ENCODE measurements at regions not wholly inside any gene's neighbourhood (a gene's known extent, or its start where the extent isn't known, plus 50 kb on each side); places are given as distances from the start of the nearest gene placed in this dataset.
"Not testable (repeated sequence)": the region's sequence is repeated elsewhere in the genome, so short reads cannot be mapped to it uniquely, and the experiment has no call there.

DNA sequence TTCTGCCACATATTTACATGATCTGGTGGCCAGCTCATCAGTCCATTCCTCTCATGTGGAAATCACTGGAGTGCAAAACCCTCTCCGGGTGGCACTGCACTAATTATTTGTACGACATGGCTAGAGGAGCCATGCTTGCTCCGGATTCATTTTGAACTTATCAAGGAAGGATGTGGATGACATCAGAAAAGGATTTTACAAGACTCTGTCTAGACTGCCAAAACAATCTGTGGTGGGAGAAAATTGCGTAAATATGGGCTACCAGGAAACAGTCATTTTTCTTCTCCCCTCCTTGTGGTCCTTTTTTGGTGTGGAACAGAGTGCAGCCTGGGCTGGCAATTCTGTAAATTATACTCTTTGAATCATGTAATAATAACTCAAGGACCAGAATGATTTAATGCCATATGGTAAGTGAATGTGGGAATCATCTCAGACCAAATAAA is 123.4 kb upstream of the IFNE start:
- no peak for DNase-seq

GRCh38 chr9:21607576-21607975 is 125.5 kb upstream of the IFNE start:
- DNase-seq: no peak

GRCh38 chr9:21608200-21608599 is 126.1 kb upstream of the IFNE start:
- no peak for DNase-seq

GRCh38 chr9:21609506-21609905 is 127.4 kb upstream of the IFNE start:
- no peak for DNase-seq

DNA sequence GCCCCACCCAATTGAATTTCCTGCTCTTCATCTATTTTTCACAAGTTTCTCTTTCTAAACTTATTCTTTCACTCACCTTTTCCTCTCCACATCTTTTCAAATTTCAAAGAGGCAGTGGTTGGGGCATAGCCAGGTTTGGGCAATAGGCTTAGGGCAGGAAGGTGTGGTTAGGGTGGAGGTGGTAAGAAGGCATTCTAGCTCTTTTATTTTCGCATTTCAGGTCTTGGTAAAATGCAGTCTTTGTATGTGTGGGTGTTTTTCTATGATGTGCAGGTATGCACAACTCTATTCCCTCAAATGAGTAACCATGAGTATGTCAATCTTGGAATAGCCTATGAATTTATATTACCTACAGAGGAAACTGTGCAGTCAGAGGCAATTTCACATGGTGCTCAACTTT is 129.8 kb upstream of the IFNE start:
- DNase-seq: no peak

- no peak for DNase-seq
These were observed 132.9 kb upstream of the IFNE start for GRCh38 chr9:21615018-21615417.

DNA sequence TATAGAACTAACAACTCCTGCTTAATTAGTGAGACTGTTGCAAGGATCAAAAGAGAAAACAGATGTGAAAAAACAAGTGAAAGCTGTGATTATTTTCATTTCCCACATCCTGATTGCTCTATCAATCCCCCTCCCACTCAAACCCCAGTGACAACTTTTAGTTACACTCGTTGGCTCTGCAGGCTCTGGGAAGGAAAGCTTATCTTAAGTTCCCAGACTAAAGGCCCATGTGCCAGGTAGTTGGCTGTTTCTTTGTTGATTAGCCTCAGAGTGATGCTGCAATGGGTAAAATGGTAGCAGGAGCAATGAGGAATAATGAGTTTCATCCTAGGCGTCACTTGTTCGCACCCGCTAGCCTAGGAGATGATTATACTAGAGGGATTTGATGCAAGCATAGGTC is 133.3 kb upstream of the IFNE start:
- DNase-seq: no peak

GRCh38 chr9:21616082-21616778 is 134.1 kb upstream of the IFNE start:
- no peak for DNase-seq

DNA sequence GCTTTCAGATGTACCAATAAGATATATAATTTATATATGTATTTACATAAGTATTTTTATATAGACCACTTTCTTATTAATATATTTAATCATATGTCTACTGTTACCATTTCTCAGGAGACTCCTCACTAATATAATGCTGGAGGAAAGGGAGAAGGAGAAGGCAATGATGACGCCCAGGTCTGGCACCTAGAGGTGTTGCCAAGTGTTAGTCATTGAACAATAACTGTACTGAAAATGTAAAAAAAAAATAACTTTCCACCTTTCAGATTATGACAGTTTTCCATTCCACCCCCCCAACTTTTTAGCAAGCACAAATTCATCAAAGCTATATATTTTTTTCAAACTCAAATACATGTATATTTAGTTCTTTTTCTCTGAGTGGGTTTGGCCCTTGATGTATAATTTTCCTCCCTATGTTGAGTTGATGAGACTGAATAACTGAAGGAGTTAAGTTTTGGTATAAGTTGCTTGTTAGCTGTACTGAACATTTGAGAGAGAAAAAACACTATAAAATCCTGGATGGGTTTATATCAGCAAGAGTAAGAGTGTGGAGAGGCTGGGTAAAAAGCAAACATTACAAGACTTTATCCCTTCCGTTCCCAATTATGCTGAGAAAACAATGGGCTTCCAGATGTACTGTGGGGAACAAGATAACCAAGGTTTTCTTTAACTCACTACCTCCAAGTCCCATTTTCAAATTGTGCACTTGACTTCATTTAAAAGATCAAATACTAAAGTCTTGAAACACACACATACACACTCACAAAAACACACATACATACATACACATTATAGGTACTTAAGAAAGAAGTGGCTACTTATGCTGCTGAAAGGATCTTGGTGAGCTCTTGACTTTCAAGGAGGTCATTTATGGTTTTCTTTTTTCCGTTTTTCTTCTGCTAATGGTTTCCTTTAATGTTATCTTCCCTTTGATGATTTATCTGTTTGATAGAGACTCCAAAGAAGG is 142.8 kb upstream of the IFNE start:
- no peak for DNase-seq

GRCh38 chr9:21626493-21626892 is 144.4 kb upstream of the IFNE start:
- DNase-seq: no peak

DNA sequence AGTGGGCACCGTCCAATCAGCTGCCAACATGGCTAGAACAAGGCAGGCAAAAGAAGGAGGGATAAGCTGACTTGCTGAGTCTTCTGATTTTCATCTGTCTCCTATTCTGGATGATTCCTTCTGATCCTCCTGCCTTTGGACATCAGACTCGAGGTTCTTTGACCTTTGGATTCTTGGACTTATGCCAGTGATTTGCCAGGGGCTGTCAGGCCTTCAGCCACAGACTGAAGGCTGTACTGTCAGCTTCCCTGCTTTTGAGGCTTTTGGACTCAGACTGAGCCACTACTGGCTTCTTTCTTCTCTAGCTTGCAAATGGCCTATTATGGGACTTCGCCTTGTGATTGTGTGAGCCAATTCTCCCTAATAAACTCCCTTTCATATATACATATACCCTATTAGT is 146.8 kb upstream of the IFNE start:
- DNase-seq: not testable (repeated sequence)

- no peak for DNase-seq
These were observed 152.8 kb upstream of the IFNE start for GRCh38 chr9:21634951-21635350.

DNA sequence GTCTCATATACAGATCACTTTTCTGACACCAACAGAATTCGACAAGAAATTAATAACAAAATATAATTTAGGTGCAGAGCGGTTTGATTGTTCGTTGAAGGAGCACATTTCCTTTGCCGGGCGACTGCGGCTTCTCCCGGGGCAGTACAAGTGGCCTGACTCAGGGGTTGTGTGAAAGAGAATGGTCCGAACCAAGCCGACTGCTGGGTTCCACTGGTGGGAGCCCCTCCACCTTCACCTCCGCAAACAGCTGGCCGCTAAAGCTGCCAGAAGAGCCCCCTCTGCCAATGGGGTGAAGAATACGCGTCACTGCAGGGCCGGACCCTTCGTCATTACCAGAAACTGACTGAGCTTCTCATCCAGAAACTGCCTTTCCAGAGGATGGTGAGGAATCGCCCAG is 156.0 kb upstream of the IFNE start:
- no peak for DNase-seq

DNA sequence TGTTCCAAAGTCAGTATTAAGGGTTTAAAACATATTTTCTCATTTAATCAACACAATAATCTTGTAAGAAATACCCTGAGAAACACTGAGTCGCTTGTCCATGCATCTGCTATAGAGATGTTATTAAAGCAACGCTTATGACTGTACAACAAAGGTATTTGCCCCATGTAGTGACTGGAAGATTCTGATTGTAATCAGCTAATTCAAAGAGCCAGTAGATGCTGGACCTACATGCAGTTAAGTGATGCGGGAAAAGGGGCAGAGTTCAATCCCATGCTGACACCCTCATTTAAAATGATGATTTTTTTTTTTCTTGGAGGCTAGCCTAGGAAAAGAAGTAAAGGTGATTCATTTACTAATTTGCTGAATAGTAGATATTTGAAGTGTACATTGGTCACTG is 149.3 kb upstream of the MTAP start:
- DNase-seq: no peak

GRCh38 chr9:21653589-21653988 is 148.8 kb upstream of the MTAP start:
- DNase-seq: no peak

DNA sequence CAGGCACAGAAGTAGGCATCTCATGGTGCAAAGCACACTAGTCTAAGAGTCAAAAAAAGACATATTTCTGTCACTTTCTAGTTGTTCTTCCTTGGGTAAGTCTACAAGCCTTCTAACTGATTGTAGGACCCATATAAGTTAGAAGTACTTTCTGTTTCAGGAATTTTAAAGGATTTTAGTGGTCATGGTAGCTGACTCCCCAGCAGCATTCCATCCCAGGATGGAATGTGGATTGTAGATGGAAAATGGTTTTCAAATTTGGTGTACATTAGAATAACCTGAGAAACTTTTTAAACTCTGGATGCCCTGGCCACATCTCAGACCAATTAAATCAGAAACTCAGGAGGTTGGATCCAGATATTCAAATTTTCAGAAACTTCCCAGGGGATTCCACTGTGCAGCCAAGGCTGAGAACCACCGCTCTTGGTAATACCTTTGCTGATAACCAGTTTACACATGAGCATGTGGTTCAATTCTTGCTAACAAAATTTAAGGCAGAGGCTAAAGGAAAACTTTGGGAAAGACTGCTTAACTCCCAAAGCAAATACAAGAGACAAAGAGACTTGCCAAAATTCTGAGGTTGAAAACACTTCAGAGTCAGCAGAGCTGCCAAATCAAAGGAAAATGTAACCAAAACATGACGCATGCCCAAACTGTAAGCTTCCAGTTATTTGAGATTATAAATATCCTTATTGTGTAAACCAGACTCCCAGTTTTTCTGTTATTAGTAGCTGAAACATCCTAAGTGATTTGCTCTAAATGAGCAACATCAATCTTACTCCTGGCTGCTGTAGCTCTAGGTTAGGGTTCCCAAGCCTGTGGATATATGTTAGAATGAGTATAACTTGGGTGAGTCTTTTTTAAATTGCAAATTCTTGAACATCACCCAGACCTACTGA is 145.4 kb upstream of the MTAP start:
- no peak for DNase-seq

- DNase-seq: no peak
These were observed 144.3 kb upstream of the MTAP start for GRCh38 chr9:21657966-21658667.

GRCh38 chr9:21660976-21661375 is 141.5 kb upstream of the MTAP start:
- no peak for DNase-seq

- DNase-seq: no peak
These were observed 140.8 kb upstream of the MTAP start for GRCh38 chr9:21661626-21662025.

GRCh38 chr9:21668516-21668915 is 133.9 kb upstream of the MTAP start:
- DNase-seq: no peak

DNA sequence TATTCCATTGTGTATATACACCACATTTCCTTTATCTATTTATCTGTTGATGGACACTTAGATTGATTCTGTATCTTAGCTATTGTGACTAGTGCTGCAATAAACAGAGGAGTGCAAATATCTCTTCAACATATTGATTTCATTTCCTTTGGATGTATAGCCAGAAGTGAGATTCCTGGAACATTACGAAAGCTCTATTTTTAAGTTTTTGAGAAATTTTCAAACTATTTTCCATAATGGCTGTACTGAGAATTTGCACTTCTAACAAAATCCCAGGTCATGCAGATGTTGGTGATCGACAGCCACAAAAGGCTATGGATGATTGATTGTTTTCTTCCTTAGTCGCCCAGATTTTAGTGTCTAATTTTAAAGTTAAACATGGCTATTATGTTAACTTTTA is 132.7 kb upstream of the MTAP start:
- DNase-seq: no peak

GRCh38 chr9:21670374-21670773 is 132.1 kb upstream of the MTAP start:
- no peak for DNase-seq

DNA sequence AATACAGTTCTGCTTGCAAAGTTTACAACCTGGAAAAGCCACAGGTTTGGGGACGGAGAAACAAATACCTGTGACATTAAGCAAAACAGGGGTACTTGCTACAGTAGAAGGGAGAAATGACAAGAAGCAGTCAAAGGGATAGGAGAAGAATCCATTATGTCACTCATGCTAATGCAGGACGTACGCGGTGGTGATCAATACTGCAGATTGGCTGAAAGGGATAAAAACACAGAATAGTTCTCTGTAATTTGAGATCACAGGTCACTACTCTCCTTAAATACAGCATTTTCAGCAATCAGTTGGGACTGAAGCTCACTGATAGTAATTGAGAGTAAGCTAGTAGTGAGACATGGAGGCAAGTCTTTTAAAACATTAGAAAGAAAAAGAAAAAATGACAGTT is 130.3 kb upstream of the MTAP start:
- DNase-seq: no peak

All from activated CD8-positive, alpha-beta memory T cell treated with anti-CD3 and anti-CD28 coated beads for 24 hours (primary cell).